Psoas muscle (tissue), 7 donors: ENCODE measurements at regions not wholly inside any gene's neighbourhood (a gene's known extent, or its start where the extent isn't known, plus 50 kb on each side); places are given as distances from the start of the nearest gene placed in this dataset.
"Not testable (repeated sequence)": the region's sequence is repeated elsewhere in the genome, so short reads cannot be mapped to it uniquely, and the experiment has no call there.

Source experiments
- ATAC-seq, 4 donors: fragments of 200-7000 bp; cut with Tn5 transposase; one replicate each; pipeline ENCODE4 v1.9.1; 2020; ENCODE audit warnings: moderate library complexity in 3 of 4, mild to moderate bottlenecking in 2 of 4
- DNase-seq, 2 donors: peaks; one replicate each; pipeline ENCODE4 v3.0.0-alpha.2; 2020
- H3K27ac ChIP-seq: fragments of 200-600 bp; one replicate; pipeline ENCODE4 v1.8.0; 2022
- H3K27me3 ChIP-seq, 3 donors: fragments of 200-600 bp in 1 of 3; one replicate each; pipeline versions ENCODE4 v1.6.1 to v1.8.0; 2013 to 2022; ENCODE audit warnings: low read length in 2 of 3, mild to moderate bottlenecking in 2 of 3, moderate library complexity in 1 of 3; ENCODE audit not compliant: insufficient read depth in 3 of 3
- H3K36me3 ChIP-seq, 2 donors: fragments of 200-600 bp in 1 of 2; one replicate each; pipeline versions ENCODE4 v1.6.1 to v1.8.0; 2013 to 2022; ENCODE audit warnings: low read depth in 1 of 2, mild to moderate bottlenecking in 1 of 2, moderate library complexity in 1 of 2; ENCODE audit not compliant: insufficient read depth in 1 of 2
- H3K4me1 ChIP-seq: fragments of 200-600 bp; one replicate; pipeline ENCODE4 v1.8.0; 2022
- H3K4me3 ChIP-seq: fragments of 200-600 bp; one replicate; pipeline ENCODE4 v1.8.0; 2022; ENCODE audit warnings: mild to moderate bottlenecking
- H3K9me3 ChIP-seq: fragments of 200-600 bp; one replicate; pipeline ENCODE4 v1.8.0; 2022
- WGBS, 3 donors: extraction: QIAGEN DNeasy Blood & Tissue Kit; methylation state at CpG; one replicate each; pipeline versions ENCODE4 v1.1.6 to v1.1.7; 2013; 5-methylcytosine and 5-hydroxymethylcytosine counted together
- intact Hi-C, 2 donors: fragments of 100-400 bp; cut with DNase I; formaldehyde crosslinking; loops; one replicate each; pipeline versions ENCODE4 v1.11.0 to v1.14.2; 2022
- donor health status: healthy with polysubstance abuse.
- donor health status: DM: no; HTN: no; CAD: no; lungs with moderate emphysema.
- donor health status: Bipolar disorder and iron deficiency.
- donor health status: healthy.
- donor health status: DM: yes; HTN: yes; CAD: no.
- donor health status: DM: no; HTN: no; CAD: no.
- donor health status: DM: yes; HTN: yes; CAD: no.

GRCh38 chr1:149157409-149157808 is 54.1 kb upstream of the NBPF9 start:
- H3K27me3 ChIP-seq, H3K4me3 ChIP-seq, H3K9me3 ChIP-seq, DNase-seq, H3K4me1 ChIP-seq, H3K36me3 ChIP-seq, intact Hi-C loops, ATAC-seq: not testable (repeated sequence)
- peak overlapping the region; percentile 81 for H3K27ac ChIP-seq
- 47 to 60% (median 52%) methylated on average over 6 of the region's 7 CpGs for WGBS, 3 donors

GRCh38 chr1:149158308-149158707 is 55.0 kb upstream of the NBPF9 start:
- intact Hi-C loops, H3K36me3 ChIP-seq, H3K4me3 ChIP-seq, H3K27me3 ChIP-seq, H3K9me3 ChIP-seq, H3K4me1 ChIP-seq, DNase-seq: not testable (repeated sequence)
- WGBS, 3 donors: 13 to 20% (median 16%) methylated on average over 2 to 3 of the region's 3 CpGs
- peak overlapping the region; percentile 81 for H3K27ac ChIP-seq
- ATAC-seq: peak in 1 of 4 donors; percentile 51

- ATAC-seq: peak; percentile 98 to 99 (median 98)
- H3K36me3 ChIP-seq, H3K9me3 ChIP-seq, H3K4me1 ChIP-seq, H3K27me3 ChIP-seq, intact Hi-C loops, DNase-seq: not testable (repeated sequence)
- Histone ChIP-seq H3K27ac (peak overlapping the region; percentile 63), H3K4me3 (peak overlapping the region; percentile 38)
- 0 to 44% methylated on average over 1 of the region's 19 CpGs; no CpG with 5 or more reads in 1 of the 3 donors for WGBS, 3 donors
Observed at GRCh38 chr1:149163063-149163444, 59.7 kb upstream of the NBPF9 start.

GRCh38 chr1:149174765-149175164 is 71.4 kb upstream of the NBPF9 start:
- H3K27me3 ChIP-seq, intact Hi-C loops, H3K4me3 ChIP-seq, ATAC-seq, H3K27ac ChIP-seq, H3K36me3 ChIP-seq, H3K4me1 ChIP-seq, DNase-seq, H3K9me3 ChIP-seq: not testable (repeated sequence)
- WGBS, 3 donors: 75 to 91% (median 77%) methylated on average over 3 to 6 of the region's 7 CpGs

- peak overlapping the region; percentile 55 for H3K4me3 ChIP-seq
- H3K36me3 ChIP-seq, intact Hi-C loops, H3K27me3 ChIP-seq, H3K27ac ChIP-seq, H3K4me1 ChIP-seq, ATAC-seq, H3K9me3 ChIP-seq: not testable (repeated sequence)
- 0 to 3% (median 1%) methylated on average over 5 to 13 of the region's 21 CpGs for WGBS, 3 donors
- peak; percentile 16 to 35 for DNase-seq
Observed at GRCh38 chr1:149175812-149176211, 72.5 kb upstream of the NBPF9 start.

- intact Hi-C loops, ATAC-seq: not testable (repeated sequence)
- 0 to 3% (median 1%) methylated on average over 10 to 33 of the region's 68 CpGs for WGBS, 3 donors
Observed at GRCh38 chr1:149176453-149177316, 73.3 kb upstream of the NBPF9 start.

GRCh38 chr1:149190742-149191141 is 87.4 kb upstream of the NBPF9 start:
- DNase-seq, intact Hi-C loops, ATAC-seq, H3K9me3 ChIP-seq, H3K4me3 ChIP-seq, H3K36me3 ChIP-seq, H3K27me3 ChIP-seq, H3K4me1 ChIP-seq: not testable (repeated sequence)
- 42 to 67% (median 51%) methylated on average over 2 of the region's 2 CpGs for WGBS, 3 donors
- H3K27ac ChIP-seq: peak overlapping the region; percentile 46

More at GRCh38 chr1:149176453-149177316, 73.3 kb upstream of the NBPF9 start:
- H3K4me1 ChIP-seq, H3K9me3 ChIP-seq, H3K36me3 ChIP-seq, H3K27me3 ChIP-seq: not testable (repeated sequence)
- peak overlapping the region; percentile 86 for H3K27ac ChIP-seq
- DNase-seq: peak; percentile 59 to 67
- peak overlapping the region; percentile 70 for H3K4me3 ChIP-seq

GRCh38 chr1:149196651-149197050 is 93.3 kb upstream of the NBPF9 start:
- DNase-seq, intact Hi-C loops, H3K4me1 ChIP-seq, H3K4me3 ChIP-seq, H3K9me3 ChIP-seq, H3K27me3 ChIP-seq: not testable (repeated sequence)
- peaks cover 0 to 32% of the 10 kb centered on the region in 2 donors for H3K36me3 ChIP-seq
- WGBS, 3 donors: 59 to 62% (median 62%) methylated on average over 1 of the region's 1 CpG
- peak in 2 of 4 donors; percentile 19 to 36 for ATAC-seq
- peak overlapping the region; percentile 13 for H3K27ac ChIP-seq

GRCh38 chr1:149200567-149200966 is 97.2 kb upstream of the NBPF9 start:
- DNase-seq, H3K9me3 ChIP-seq, H3K4me3 ChIP-seq, H3K27me3 ChIP-seq, H3K4me1 ChIP-seq, intact Hi-C loops: not testable (repeated sequence)
- Histone ChIP-seq H3K27ac (peak overlapping the region; percentile 66), H3K36me3 (peaks cover 0 to 32% of the 10 kb centered on the region in 2 donors)
- ATAC-seq: peak in 2 of 4 donors; percentile 12 to 22
- 53 to 64% (median 63%) methylated on average over 1 of the region's 1 CpG for WGBS, 3 donors

DNA sequence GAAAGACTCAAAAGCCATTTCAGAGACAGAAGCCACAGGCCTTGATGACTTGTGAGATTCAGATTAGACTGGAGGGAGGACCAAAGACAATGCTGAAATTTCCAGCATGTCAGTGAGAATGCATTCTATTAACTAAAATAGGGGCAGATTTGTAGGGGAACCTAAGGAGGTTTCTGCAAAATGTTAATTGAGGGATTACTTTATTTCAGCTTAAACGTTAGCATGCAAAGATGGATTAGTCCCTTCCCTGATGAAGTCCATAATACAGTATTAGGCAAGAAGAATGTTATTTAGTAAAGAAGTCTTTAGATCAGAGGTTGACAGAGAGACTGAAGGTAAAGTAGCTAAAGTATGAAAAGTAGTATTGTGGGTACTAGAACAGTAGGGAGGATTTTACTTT is 98.9 kb upstream of the NBPF9 start:
- H3K9me3 ChIP-seq, H3K4me3 ChIP-seq, H3K4me1 ChIP-seq, DNase-seq, intact Hi-C loops, H3K27ac ChIP-seq, ATAC-seq, H3K27me3 ChIP-seq: not testable (repeated sequence)
- H3K36me3 ChIP-seq: peaks cover 0 to 22% of the 10 kb centered on the region in 2 donors
- 50% methylated on average over 1 of the region's 1 CpG; no CpG with 5 or more reads in 1 of the 3 donors for WGBS, 3 donors

GRCh38 chr1:149204396-149204795 is 101.0 kb upstream of the NBPF9 start:
- H3K4me1 ChIP-seq, H3K27ac ChIP-seq, H3K27me3 ChIP-seq, H3K9me3 ChIP-seq, DNase-seq, intact Hi-C loops, H3K4me3 ChIP-seq: not testable (repeated sequence)
- no CpG with 5 or more reads among the region's 2 CpGs for WGBS, 3 donors
- H3K36me3 ChIP-seq: peaks cover 0 to 14% of the 10 kb centered on the region in 2 donors
- ATAC-seq: peak in 2 of 4 donors; percentile 26 to 52
